HCT116 (cell line): ENCODE measurements at regions not wholly inside any gene's neighbourhood (a gene's known extent, or its start where the extent isn't known, plus 50 kb on each side); places are given as distances from the start of the nearest gene placed in this dataset.

Experiments
- ATAC-seq: fragments of 200-7000 bp; cut with Tn5 transposase; 2 replicates; pipeline ENCODE4 v1.9.1; 2020; ENCODE audit warnings: mild to moderate bottlenecking, moderate library complexity
- BruUV-seq: library from RNA; stranded (reverse); fragments of 400-500 nt; replicated peaks from 2 replicates; lab custom pipeline; 2021; lab: Mats Ljungman, UMichigan
- CTCF ChIA-PET: fragments of 300-600 bp; sonication (Branson Sonifier 250); formaldehyde crosslinking; loops from one replicate; lab custom pipeline; 2021; ENCODE audit warnings: antibody characterized with exemption; lab: Charles Lee
- POLR2A ChIA-PET: fragments of 300-600, 350-600 bp; sonication (Branson Sonifier 250); formaldehyde crosslinking; loops from one replicate; lab custom pipeline; 2021; ENCODE audit warnings: antibody characterized with exemption; lab: Charles Lee
- RAD21 ChIA-PET, 2 experiments: fragments of 300-600 bp; sonication (Branson Sonifier 250); formaldehyde crosslinking; loops; one replicate each; lab custom pipeline; 2023; ENCODE audit warnings: low total read pairs in 2 of 2; ENCODE audit not compliant: uncharacterized antibody in 2 of 2, unreplicated experiment in 2 of 2, low non-redundant PET in 1 of 2; lab: Charles Lee
- DNase-seq: peaks from one replicate; pipeline ENCODE4 v3.0.0-alpha.2; 2010; ENCODE audit warnings: low read depth, low spot score
- H2AFZ ChIP-seq: fragments of 200-600 bp; shearing (Covaris generic), sonication (generic); 2 replicates; pipeline ENCODE4 v1.6.1; 2017; ENCODE audit warnings: low read depth, mixed run types, mixed read lengths, antibody characterized with exemption, low read length; ENCODE audit not compliant: poor library complexity, severe bottlenecking
- H3K27ac ChIP-seq: 2 replicates; pipeline ENCODE4 v1.5.1; 2012; ENCODE audit warnings: low read depth, low read length
- H3K27me3 ChIP-seq: fragments of 200-600 bp; sonication (generic); 2 replicates; pipeline ENCODE4 v1.6.1; 2016; ENCODE audit warnings: mixed run types, low read length, mixed read lengths; ENCODE audit not compliant: insufficient read depth
- H3K36me3 ChIP-seq, 2 experiments: fragments of 200-500 bp in 1 of 2; fragments of 200-600 bp in 1 of 2; sonication (Bioruptor generic) in 1 of 2; sonication (generic) in 1 of 2; 2 replicates each; pipeline versions ENCODE4 v1.5.1 to v1.6.1; 2014 to 2016; ENCODE audit warnings: low read length in 2 of 2, inconsistent platforms in 1 of 2, mixed read lengths in 1 of 2, mixed run types in 1 of 2; ENCODE audit not compliant: insufficient read depth in 2 of 2, control insufficient read depth in 1 of 2
- H3K4me1 ChIP-seq, 2 experiments: fragments of 200-600 bp in 1 of 2; sonication (generic) in 1 of 2; 2 replicates each; pipeline versions ENCODE4 v1.5.1 to v1.6.1; 2012 to 2017; ENCODE audit warnings: low read length in 2 of 2, inconsistent platforms in 1 of 2, mild to moderate bottlenecking in 1 of 2, mixed read lengths in 1 of 2, mixed run types in 1 of 2, moderate library complexity in 1 of 2; ENCODE audit not compliant: insufficient read depth in 2 of 2, control insufficient read depth in 1 of 2
- H3K4me2 ChIP-seq: fragments of 200-600 bp; sonication (generic); 2 replicates; pipeline ENCODE4 v1.6.1; 2017; ENCODE audit warnings: mixed run types, low read length, mixed read lengths
- H3K4me3 ChIP-seq, 2 experiments: fragments of 200-600 bp in 1 of 2; sonication (generic) in 1 of 2; replicated peaks in 1 of 2; 2 replicates each; pipeline ENCODE4 v1.5.1; 2011 to 2016; ENCODE audit warnings: low read length in 2 of 2, control low read depth in 1 of 2, low read depth in 1 of 2, mild to moderate bottlenecking in 1 of 2, mixed read lengths in 1 of 2, mixed run types in 1 of 2
- H3K79me2 ChIP-seq: fragments of 200-600 bp; sonication (generic); 2 replicates; pipeline ENCODE4 v1.6.1; 2017; ENCODE audit warnings: mild to moderate bottlenecking, mixed run types, low read length, moderate library complexity, mixed read lengths; ENCODE audit not compliant: insufficient read depth
- H3K9ac ChIP-seq: fragments of 200-600 bp; sonication (generic); 2 replicates; pipeline ENCODE4 v1.6.1; 2016; ENCODE audit warnings: low read length, mixed read lengths
- H3K9me2 ChIP-seq: fragments of 200-600 bp; sonication (generic), shearing (Covaris generic); 2 replicates; pipeline ENCODE4 v1.6.1; 2017; ENCODE audit warnings: mixed run types, mild to moderate bottlenecking, moderate library complexity; ENCODE audit not compliant: insufficient read depth
- H3K9me3 ChIP-seq, 2 experiments: fragments of 200-500 bp in 1 of 2; fragments of 200-600 bp in 1 of 2; sonication (Bioruptor generic) in 1 of 2; sonication (generic) in 1 of 2; 2 replicates each; pipeline ENCODE4 v1.6.1; 2014 to 2017; ENCODE audit warnings: low read length in 2 of 2, mixed read lengths in 2 of 2, inconsistent platforms in 1 of 2, low read depth in 1 of 2, mild to moderate bottlenecking in 1 of 2, mixed run types in 1 of 2, moderate library complexity in 1 of 2; ENCODE audit not compliant: control insufficient read depth in 1 of 2, insufficient read depth in 1 of 2
- H4K20me1 ChIP-seq: fragments of 200-600 bp; sonication (generic), shearing (Covaris generic); 2 replicates; pipeline ENCODE4 v1.6.1; 2017; ENCODE audit warnings: mixed run types, mild to moderate bottlenecking, moderate library complexity; ENCODE audit not compliant: insufficient read depth
- CBX3 ChIP-seq: IDR thresholded peaks from 2 replicates; pipeline ENCODE4 v1.6.1; 2012; ENCODE audit warnings: low read depth
- CEBPB ChIP-seq: IDR thresholded peaks from 2 replicates; pipeline ENCODE4 v1.6.1; 2012; ENCODE audit warnings: low read depth
- EGR1 ChIP-seq: IDR thresholded peaks from 2 replicates; pipeline ENCODE4 v1.6.1; 2012; ENCODE audit warnings: low read depth
- ELF1 ChIP-seq: IDR thresholded peaks from 2 replicates; pipeline ENCODE4 v1.6.1; 2012; ENCODE audit warnings: low read depth, borderline replicate concordance
- EZH2 ChIP-seq: fragments of 200-600 bp; sonication (generic); IDR thresholded peaks from 2 replicates; pipeline ENCODE4 v1.6.1; 2017; ENCODE audit warnings: antibody characterized with exemption, mixed run types
- EZH2phosphoT487 ChIP-seq: fragments of 200-600 bp; IDR thresholded peaks from 2 replicates; pipeline ENCODE4 v1.6.1; 2018; ENCODE audit warnings: antibody characterized with exemption, borderline replicate concordance
- FOSL1 ChIP-seq: IDR thresholded peaks from 2 replicates; pipeline ENCODE4 v1.6.1; 2012; ENCODE audit warnings: low read depth
- JUND ChIP-seq: IDR thresholded peaks from 2 replicates; pipeline ENCODE4 v1.6.1; 2012
- POLR2AphosphoS5 ChIP-seq: IDR thresholded peaks from 2 replicates; pipeline ENCODE4 v1.6.1; 2011; ENCODE audit warnings: mild to moderate bottlenecking, low read depth, low read length, moderate library complexity
- RAD21 ChIP-seq: IDR thresholded peaks from 2 replicates; pipeline ENCODE4 v1.6.1; 2012; ENCODE audit warnings: low read depth, mild to moderate bottlenecking
- SIN3A ChIP-seq: IDR thresholded peaks from 2 replicates; pipeline ENCODE4 v1.6.1; 2012; ENCODE audit warnings: low read depth
- SP1 ChIP-seq: IDR thresholded peaks from 2 replicates; pipeline ENCODE4 v1.6.1; 2012; ENCODE audit warnings: low read depth
- TCF7L2 ChIP-seq: IDR thresholded peaks from 2 replicates; pipeline ENCODE4 v1.7.0; 2011; ENCODE audit warnings: borderline replicate concordance, inconsistent platforms; ENCODE audit not compliant: insufficient read depth, insufficient read length; ENCODE audit errors: extremely low read depth
- ZFX ChIP-seq: fragments of 450-650 bp; IDR thresholded peaks from 2 replicates; pipeline ENCODE4 v1.6.1; 2017
- intact Hi-C: fragments of 100-400 bp; cut with micrococcal nuclease; formaldehyde crosslinking; loops from 2 replicates; pipeline ENCODE4 v1.10.0; 2022
- TF ChIP-seq, protein P1 (sequence below): IDR thresholded peaks from 2 replicates; pipeline ENCODE4 v1.6.1; 2012
- TF ChIP-seq, protein P2 (sequence below): IDR thresholded peaks from 2 replicates; pipeline ENCODE4 v1.6.1; 2012
- TF ChIP-seq, protein P3 (sequence below), 3 experiments: fragments of 200-600 bp in 1 of 3; sonication (generic) in 1 of 3; IDR thresholded peaks in 2 of 3; conservative IDR thresholded peaks in 1 of 3; 2 replicates each; pipeline ENCODE4 v1.5.1; 2012 to 2017; ENCODE audit warnings: low read depth in 2 of 3, low read length in 2 of 3, antibody characterized with exemption in 1 of 3, borderline replicate concordance in 1 of 3, control low read depth in 1 of 3, mild to moderate bottlenecking in 1 of 3, mixed read lengths in 1 of 3, mixed run types in 1 of 3, moderate library complexity in 1 of 3; ENCODE audit not compliant: insufficient read depth in 1 of 3

DNA sequence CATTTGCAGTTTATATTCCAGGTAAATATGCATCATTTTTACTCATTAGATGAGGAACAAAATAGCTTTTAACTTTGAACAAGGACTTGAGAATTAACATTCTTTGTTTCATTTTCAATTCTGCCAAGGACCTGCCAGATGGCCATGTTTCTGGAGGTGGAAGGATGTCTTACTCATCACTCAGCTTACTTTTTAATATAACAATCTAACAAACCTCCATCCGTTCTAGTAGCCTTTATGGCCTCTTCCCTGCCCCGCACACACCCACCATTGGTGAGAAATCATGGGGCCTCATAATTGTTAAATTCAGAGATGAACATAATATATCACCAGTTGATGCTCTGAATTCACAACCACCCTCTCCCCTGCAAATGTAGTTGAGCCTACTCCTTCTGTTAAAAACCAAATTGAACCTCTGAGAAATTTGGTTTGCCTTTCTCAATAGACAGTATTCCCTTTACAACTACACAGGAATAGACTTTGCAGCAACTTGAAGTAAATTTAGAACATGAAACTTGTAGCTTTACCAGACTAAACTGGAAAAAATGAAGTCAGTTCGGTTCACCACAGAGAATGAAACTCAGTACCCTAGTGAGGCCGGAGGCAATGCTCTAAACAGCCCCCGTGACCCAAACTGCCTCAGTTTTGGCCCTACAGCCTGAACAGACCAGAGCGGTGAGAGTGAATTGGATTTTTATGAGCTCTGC lies 50.1 kb upstream of the ACSL4 start:
- TF ChIP-seq SIN3A, result no peak
- TF ChIP-seq SP1, result no peak
- TF ChIP-seq FOSL1, result no peak
- TF ChIP-seq ZFX, result no peak
- no peak for TF ChIP-seq ELF1
- no peak for TF ChIP-seq EZH2
- no peak for TF ChIP-seq EZH2phosphoT487
- TF ChIP-seq, protein P1, sequence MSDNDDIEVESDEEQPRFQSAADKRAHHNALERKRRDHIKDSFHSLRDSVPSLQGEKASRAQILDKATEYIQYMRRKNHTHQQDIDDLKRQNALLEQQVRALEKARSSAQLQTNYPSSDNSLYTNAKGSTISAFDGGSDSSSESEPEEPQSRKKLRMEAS, result no peak
- H3K4me1 ChIP-seq, result no peaks in the 10 kb centered on the region
- intact Hi-C loops, result no loop called here
- no peak overlapping the region for H3K9ac ChIP-seq
- H3K27me3 ChIP-seq, result no peaks in the 10 kb centered on the region
- no peaks in the 10 kb centered on the region for H3K36me3 ChIP-seq
- ChIA-PET POLR2A (no interaction called here), RAD21 (no interaction called here), CTCF (no interaction called here)
- ATAC-seq (no peak), DNase-seq (no peak)
- BruUV-seq, result no TSS peak
- no peak overlapping the region for H2AFZ ChIP-seq
- H3K79me2 ChIP-seq, result no peaks in the 10 kb centered on the region
- H4K20me1 ChIP-seq, result no peaks in the 10 kb centered on the region
- H3K27ac ChIP-seq, result no peak overlapping the region
- no peak overlapping the region for H3K4me3 ChIP-seq
- H3K9me3 ChIP-seq, result no peaks in the 10 kb centered on the region
- H3K9me2 ChIP-seq, result no peaks in the 10 kb centered on the region
- H3K4me2 ChIP-seq, result no peak overlapping the region

DNA sequence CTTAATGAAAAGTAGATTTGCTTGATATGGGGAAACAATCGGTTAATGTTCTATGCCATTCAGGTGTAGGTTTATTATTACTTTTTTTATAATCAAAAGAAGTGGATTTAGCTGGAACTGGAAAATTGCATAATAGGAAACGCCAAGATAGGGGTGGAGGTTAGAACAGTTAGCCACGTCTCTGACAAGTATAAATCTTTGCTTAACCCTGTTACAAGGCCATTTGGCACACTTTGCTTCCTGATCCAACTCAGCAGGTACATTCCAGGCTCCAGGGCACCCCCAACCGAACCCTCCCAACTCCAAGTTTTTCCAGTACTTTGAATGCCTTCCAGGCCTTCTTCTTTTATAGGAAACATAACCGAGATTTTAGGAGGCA lies 50.6 kb upstream of the ACSL4 start:
- POLR2A ChIA-PET, result no interaction called here
- TF ChIP-seq, protein P2, sequence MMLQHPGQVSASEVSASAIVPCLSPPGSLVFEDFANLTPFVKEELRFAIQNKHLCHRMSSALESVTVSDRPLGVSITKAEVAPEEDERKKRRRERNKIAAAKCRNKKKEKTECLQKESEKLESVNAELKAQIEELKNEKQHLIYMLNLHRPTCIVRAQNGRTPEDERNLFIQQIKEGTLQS, result no peak
- TF ChIP-seq EGR1 (no peak), CBX3 (no peak), ZFX (no peak), CEBPB (no peak), RAD21 (no peak), JUND (no peak), SP1 (no peak), POLR2AphosphoS5 (no peak), TCF7L2 (no peak)
- TF ChIP-seq, protein P3, sequence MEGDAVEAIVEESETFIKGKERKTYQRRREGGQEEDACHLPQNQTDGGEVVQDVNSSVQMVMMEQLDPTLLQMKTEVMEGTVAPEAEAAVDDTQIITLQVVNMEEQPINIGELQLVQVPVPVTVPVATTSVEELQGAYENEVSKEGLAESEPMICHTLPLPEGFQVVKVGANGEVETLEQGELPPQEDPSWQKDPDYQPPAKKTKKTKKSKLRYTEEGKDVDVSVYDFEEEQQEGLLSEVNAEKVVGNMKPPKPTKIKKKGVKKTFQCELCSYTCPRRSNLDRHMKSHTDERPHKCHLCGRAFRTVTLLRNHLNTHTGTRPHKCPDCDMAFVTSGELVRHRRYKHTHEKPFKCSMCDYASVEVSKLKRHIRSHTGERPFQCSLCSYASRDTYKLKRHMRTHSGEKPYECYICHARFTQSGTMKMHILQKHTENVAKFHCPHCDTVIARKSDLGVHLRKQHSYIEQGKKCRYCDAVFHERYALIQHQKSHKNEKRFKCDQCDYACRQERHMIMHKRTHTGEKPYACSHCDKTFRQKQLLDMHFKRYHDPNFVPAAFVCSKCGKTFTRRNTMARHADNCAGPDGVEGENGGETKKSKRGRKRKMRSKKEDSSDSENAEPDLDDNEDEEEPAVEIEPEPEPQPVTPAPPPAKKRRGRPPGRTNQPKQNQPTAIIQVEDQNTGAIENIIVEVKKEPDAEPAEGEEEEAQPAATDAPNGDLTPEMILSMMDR (IDR thresholded peaks at IDR 0.05 in 2 of 3, conservative IDR thresholded peaks at IDR 0.05 in 1 of 3; ENCODE audit: borderline replicate concordance in 1 of 3, insufficient read depth in 1 of 3, low read depth in 2 of 3, low read length in 2 of 3), result no peak

More for the DNA sequence above, 50.6 kb upstream of the ACSL4 start:
- CTCF ChIA-PET, result no interaction called here
- no peaks in the 10 kb centered on the region for H3K9me3 ChIP-seq
- H3K36me3 ChIP-seq, result no peaks in the 10 kb centered on the region
- RAD21 ChIA-PET, result no interaction called here
- H3K27ac ChIP-seq, result no peak overlapping the region
- intact Hi-C loops, result no loop called here
- no peaks in the 10 kb centered on the region for H3K27me3 ChIP-seq
- no peaks in the 10 kb centered on the region for H4K20me1 ChIP-seq
- no peak for ATAC-seq
- no peaks in the 10 kb centered on the region for H3K9me2 ChIP-seq
- H3K4me3 ChIP-seq, result no peak overlapping the region
- H3K9ac ChIP-seq, result no peak overlapping the region
- no peak overlapping the region for H2AFZ ChIP-seq
- no peaks in the 10 kb centered on the region for H3K79me2 ChIP-seq
- no peaks in the 10 kb centered on the region for H3K4me1 ChIP-seq
- BruUV-seq, result no TSS peak
- no peak overlapping the region for H3K4me2 ChIP-seq
- no peak for DNase-seq
